Daoy (cell line): ENCODE measurements at regions not wholly inside any gene's neighbourhood (a gene's known extent, or its start where the extent isn't known, plus 50 kb on each side); places are given as distances from the start of the nearest gene placed in this dataset.

Experiments
- DNase-seq: peaks from one replicate; pipeline ENCODE4 v3.0.0-alpha.2; 2015; ENCODE audit warnings: low read depth

DNA sequence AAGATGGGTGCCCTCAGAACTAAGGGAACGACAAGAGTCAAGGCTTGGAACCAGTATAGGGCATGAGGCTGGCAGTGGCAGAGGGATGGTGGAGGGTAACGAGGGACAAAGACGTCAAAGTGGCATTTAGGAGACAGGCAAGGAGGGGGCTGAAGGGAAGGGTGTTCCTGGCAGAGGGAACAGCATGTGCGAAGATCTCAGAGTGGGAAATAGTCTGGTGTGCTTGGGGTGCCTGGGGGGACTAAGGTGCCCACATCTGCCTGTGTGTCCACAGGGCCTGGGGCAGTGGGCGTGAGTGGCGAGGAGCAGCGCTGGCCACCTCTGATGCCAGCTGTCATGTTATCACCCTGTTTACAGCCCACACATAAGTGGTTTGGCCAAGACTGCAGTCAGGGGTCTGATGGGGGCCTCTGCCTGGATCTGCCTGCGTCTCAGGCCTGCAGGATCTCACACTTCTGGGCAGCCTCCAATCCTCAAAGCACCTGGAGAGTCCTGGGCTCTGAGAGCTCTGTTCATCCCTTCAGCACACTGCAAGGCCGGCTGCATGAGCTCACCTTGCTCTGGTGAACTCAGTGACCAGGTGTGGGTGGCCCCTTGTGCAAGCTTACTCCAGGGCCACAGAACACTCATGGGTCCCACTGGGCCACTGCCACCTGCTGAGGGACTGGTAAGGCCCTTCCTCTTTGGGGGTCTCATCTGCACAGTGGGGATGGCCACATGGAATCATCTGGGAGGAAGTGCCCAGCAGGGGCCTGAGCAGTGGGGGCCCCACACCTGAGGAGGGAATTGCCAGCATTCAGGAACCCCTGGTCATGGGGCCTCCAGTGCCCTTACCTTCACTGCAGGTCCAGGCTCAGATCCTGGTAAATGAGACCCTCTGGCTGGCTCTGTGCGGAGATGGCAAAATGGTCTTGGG lies 89.7 kb upstream of the SHISAL1 start:
- DNase-seq, result no peak

DNA sequence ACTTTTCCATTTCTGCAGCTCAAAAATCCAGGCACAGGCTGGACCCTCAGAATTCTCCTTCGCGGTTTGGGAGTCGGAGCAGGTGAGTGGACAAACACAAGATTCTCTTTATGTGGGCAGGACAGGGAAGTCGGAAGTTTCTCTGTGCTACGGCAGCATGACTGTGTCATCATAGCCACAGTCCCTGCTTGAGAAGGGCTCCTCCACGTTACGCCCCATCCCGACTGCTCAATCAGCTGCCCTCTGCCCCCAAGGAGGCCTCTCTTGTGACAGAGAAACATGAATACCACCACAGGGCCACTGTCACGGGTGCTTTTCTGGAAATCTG lies 89.0 kb upstream of the SHISAL1 start:
- no peak for DNase-seq

DNA sequence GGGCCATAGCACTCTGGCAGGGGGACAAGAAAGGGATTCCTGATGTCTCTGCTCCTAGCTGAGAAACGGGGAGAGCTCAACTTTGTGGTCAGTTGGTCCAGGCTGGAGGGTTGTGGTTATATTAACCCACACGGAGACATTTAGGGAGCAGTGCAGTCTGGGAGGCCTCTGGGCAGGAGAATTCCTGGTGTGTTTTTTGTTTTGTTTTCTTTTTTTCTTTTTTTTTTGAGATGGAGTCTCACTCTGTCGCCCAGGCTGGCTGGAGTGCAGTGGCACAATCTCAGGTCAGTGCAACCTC lies 88.0 kb upstream of the SHISAL1 start:
- DNase-seq, result no peak

DNA sequence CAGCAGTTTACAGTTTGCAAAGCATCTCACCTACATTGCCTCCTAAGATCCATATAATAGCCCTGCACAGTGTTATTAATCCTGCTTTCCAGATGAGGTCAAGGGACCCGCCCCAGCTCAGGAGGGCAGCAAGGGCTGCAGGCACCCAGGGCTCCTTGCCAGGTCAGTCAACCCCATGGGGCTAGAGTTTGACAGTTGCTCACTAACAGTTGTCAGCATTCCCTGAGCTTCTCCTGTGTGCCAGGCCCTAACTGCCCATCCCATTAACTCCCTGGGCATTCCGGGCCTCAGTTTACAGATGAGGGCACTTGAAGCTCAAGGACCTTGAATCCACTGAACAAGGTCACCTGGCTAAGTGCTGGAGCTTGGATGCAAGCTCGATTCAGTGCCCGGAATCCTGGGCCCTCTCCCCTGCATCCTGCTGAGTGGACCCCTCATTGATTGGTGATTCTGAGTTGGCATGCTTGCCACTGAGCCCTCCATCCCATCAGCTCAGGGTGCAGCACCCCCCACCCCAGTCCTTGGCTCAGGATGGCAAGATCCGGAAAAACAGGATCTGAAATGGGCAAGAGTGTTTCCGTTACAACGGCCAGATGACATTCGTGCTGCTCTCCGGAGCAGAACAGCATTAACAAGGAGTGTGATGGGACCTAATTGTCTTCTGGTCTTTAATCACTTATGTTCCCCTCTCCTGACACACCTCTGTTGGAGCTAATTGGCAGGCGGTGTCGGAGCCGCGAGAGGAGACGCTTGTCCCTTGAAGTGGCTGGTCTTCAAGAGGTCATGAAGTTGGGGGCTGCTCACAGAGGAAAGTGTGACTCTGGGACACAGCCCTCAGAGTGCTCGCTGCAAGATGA lies 87.4 kb upstream of the SHISAL1 start:
- DNase-seq, result no peak

DNA sequence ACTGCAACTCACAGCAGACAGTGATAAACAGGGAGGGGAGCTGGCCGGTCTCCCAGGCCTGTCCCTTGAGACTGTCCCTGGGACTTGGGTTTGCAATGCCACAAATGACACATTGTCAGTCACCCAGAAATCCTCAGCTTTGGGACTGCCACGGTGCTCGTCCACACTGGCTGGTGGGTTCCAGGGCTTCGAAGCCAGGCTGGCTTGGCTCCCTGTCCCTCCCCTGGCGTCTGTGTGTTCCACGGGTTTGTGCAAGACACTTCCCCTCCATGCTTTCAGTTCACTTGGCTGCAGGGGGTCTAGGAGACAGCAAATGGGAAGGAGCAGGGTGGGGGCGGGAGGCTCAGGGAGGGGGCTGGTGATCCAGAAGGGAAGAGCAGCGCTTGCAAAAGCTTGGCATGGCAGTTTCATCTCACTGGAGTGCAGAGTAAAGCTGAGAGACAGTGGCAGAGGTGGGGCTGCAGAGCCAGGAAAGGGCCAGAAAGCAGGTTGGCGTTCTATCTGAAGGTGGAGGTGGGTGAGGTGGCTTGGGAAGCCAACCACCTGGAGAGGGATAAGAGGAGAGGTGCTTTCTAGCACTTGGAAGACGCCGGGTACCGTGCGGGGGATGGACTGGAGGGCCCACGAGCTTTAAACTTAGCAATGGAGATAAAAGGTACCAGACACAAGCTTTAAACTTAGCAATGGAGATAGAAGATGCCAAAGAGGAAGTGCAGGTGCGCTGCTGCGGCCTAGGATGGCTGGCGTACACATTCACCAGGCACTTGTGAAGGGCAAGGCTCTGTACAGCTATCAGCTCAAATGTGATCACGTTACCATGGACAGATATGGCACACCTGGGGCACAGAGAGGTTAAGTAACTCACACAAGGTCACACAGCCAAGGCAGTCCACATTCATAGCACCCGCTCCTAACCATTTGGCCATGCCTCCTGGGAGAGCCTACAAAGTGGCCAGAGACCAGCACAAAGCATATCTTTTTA lies 86.4 kb upstream of the SHISAL1 start:
- no peak for DNase-seq

DNA sequence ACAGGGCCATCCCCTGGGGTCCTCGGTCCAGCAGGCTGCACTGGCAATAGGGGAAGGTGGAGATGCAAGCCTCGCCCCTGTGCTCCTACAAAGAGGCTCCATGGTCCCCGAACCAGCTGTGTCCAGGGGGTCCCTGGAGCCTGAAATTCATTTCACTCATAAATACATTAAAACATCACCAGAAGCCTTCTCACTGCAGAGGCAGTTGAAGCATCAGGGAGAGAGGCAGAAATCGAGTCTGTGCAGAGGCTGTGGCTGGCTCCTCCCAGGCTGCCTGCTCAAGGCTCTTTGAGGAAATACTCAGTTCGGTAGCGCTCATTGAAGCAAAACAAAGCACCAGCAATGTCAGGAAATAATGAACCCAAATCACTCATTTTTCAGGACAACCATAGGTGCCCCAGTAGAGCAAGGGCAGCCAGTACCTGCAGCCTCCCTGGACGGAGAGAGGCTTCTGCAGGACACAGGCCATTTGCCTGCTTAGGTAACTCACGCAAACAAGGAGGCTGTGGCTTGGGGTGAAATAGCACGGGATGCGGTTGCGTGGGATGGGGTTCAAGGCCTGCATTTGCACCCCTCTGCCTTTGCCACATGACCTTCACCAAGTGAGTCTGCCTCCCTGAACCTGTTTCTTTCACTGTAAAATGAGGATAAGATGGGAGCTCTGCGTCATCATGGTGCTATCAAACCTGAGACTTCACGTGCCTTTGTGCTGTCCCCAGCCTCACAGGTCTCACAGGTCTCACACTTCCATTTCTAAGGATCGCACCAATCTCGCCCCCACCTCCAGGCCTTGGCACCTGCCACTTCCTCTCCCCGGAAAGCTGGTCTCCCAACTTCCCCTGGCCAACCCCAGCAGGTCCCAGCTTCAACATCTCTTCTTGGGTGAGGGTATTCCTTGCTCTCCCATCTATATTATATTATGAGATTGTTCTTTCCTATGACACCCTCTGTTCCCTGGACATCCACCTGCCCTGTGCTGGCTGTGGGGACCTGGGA lies 84.3 kb upstream of the SHISAL1 start:
- no peak for DNase-seq

DNA sequence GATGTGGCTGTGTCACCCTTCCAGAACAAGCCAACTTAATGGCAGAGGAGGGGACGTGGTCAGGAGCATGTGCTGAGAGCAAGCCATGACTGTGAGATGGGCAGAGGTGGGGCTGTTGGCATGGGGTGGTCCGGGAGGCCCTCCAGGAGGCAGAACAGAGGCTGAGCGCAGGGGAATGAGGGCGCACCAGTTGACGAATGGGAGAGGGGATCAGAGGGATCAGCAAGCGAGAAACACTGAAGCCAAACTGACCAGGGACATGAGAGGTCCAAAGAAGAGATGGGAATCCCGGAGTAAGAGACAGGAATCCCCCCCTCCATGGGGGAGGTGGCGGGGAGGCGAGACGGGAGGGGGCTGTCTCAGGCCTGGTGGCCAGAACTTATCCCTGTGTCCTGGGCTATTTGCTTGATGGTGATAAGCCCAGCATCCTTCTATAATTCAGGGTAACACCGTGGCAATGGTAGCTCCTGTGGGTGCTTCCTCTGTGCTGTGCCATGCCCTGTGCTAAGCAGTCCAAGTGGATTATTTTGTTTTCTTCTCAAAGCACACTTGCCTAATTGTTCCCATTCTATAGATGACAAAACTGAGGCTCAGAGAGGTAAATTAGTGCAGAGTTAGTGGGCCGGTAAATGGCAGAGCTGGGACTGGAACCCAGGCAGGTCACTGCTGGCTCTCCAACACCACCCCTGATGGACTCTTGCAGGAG lies 83.4 kb upstream of the SHISAL1 start:
- DNase-seq, result no peak

DNA sequence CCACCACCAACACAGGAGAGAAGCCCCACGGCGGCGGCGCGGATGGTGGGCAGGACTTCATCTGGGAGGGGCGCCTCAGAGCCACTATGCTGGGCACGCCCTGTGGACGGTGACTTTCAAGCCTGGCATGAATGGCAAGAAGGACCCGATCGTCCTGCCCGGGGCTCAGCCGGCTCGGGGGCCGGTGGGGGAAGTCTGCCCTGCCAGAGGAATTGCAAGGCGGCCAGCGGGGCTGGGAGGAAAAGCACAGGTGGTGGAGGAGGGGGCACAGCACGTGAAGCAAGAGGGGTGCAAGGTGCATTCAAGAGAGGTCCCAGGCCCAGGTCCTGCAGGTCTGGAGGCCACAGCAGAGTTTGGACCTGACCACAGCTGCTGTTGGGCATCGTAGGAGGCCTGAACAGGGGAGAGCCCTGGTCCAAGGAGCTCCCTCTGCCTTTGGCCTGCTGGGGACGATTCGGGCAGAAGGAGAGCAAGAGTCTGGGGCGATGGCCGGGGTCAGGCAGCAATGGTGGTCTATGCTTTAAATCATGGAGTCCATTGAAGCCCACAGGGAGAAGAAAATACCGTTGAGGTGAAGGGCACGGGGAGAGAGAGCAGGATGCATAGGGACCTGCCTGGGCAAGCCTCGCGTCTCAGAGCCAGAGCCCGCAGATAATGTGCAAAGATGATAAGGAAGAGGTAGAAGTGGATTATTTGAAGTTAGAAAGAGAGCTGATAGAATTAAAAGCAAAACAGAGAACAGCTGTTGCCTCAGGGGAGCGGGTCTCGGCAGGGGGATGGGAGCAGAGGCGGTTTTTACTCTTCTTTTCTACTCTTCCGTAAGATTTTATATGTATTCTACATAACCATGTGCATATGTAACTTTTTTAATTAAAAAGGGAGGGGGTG lies 82.6 kb upstream of the SHISAL1 start:
- no peak for DNase-seq

DNA sequence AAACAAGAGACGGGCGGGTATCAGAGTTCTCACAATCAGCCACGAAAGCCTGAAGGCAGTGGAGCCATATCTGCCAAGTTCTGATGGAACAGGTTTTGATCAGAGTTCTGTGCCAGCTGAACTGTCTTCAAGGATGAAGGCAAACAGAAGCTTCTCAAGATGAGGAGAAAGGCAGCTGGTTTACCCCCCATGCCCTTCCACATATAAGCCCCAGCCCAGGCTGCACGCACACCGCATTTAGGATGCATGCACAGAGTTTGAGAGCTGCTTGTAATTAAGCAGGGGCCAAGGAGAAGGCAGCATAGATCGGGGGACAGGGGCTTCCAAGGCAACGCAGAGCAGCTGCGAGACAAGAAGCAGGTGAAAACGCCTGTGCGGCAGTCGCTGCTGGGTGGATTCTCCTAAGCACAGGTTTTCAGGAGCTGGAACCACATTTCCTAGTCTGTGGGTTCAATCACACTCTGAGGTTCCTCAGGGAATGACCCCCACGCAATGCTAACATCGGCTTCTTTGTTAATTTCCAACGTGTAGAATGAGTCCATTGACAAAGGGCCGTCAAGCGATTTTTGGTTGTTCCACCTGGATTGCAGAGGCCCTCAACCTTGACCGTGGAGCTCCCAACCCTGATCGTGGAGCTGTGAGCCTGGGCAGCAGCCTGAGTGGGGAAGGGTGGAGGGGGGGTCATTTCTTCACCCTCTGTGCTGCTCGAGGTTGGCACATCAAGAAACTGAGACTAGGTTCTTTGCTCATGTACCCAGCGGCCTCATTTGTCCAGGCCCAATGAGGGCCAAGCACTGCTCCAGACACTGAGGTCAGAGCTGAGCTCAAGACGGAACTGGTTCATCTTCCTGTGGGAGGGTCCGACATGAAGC lies 81.7 kb upstream of the SHISAL1 start:
- no peak for DNase-seq

DNA sequence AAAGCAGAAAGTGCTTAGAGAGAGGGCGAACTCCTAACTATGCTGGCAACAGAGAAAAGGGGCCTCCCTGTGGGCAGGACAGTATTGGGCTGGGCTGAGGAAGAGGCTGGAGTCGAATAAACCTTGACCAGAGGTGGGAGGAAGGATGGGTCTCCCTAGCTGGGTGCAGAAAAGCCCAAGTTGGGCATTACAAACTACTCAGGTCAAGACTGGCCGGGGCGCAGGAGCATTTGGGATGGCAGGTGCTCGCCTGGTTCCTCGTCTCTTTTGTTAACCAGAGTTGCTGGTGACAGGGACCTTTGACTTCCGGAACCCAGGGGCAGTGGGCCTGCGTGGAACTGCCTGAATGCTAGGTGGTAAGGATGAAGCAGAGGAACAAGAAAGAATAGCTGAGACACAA lies 80.3 kb upstream of the SHISAL1 start:
- DNase-seq, result no peak

DNA sequence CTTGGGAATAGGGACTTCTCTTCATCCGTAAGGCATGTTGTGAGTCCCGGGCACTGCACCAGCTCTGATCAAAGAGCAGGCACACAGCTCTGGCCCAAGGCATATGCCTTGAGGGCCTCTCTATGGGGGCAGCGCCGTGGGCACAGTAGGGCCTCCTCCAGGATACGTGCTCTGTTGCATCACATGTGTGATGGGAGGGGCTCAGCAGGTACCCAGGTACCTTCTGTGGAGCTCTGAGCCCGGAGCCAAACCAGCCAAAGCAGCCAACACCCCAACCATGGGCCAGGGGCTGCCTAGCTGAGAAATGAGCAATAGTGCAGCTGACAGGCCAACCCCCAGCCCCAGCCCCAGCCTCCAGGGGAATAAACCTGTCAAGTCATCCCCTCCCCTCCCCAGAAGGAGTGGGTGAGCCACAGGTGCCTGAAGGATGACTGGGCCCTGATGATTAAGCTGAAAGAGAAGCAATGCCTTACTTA lies 79.7 kb upstream of the SHISAL1 start:
- no peak for DNase-seq

DNA sequence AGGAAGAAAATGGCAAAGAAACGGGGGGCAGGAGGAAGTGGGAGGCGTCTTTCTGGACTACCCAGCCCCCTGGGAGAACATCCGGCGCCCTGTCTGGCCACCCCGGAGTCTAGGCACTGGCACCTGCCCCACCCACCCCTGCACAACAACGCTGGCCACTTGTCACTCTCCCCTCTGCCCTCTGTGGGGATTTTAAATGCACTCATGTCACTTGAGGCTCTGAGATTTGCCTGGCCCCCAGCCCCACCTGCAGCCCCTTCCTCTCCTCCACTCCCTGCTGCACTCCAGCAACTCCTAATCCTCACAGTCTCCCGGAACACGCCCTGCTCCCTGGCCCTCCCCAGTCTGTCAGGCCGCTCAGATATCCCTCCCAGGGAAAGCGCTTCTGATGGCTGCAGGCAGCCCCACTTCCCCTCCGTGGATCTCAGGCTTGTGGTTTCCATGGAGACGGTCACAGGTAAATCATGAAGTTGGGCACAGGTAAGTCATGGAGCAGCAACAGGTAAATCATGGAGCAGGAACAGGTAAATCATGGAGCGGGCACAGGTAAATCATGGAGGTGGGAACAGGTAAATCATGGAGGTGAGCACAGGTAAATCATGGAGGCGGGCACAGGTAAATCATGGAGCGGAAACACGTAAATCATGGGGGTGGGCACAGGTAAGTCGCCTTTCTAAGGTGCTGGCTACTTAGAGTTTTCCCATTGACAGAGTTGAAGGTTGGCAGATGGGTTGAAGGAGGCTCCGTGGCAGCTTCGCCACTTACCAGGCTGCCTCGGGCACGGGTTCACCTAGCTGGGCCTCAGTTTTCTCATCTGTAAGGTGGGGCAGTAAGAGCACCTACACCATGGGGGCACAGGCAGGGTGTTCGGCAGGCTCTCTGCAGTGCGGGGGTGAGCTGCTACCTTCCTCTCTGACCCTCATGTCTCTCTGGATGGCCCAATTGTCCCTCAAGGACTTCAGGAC lies 79.0 kb upstream of the SHISAL1 start:
- DNase-seq, result no peak

DNA sequence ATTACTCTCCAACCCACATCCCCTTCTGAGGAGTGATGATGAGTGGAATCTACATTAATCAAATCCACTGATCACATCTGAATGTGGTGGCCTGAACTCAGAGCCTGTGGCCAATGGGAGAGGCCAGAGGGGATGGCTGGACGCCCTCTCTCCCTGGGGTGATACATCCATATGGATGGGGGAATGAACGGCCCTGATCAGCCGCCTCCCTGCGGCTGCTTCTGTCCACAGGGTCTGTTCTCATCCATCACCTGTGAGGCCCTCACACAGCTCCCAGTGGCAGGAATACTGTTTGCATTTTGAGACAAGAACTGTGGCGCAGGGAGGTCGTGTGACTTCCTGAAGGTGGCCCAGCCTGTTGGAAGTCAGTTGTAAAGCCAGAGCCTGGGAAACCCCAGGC lies 78.3 kb upstream of the SHISAL1 start:
- no peak for DNase-seq

DNA sequence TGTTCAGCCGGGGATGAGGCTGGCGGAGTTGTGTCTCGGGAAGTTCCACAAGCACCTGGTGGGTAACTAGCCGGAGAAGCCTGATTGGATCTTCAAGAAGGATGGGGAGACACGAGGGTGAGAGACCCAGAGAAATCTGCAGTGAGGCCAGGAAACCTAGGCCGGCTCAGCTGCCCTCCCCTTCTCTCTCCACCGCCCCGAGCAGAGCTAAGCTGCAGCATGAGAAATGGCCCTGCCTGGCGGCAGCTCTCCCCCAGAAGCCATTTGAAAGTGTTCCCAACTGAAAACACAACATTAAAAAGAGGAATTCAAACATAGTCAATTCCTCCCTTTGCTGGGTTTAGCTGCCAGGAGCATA lies 77.8 kb upstream of the SHISAL1 start:
- no peak for DNase-seq

DNA sequence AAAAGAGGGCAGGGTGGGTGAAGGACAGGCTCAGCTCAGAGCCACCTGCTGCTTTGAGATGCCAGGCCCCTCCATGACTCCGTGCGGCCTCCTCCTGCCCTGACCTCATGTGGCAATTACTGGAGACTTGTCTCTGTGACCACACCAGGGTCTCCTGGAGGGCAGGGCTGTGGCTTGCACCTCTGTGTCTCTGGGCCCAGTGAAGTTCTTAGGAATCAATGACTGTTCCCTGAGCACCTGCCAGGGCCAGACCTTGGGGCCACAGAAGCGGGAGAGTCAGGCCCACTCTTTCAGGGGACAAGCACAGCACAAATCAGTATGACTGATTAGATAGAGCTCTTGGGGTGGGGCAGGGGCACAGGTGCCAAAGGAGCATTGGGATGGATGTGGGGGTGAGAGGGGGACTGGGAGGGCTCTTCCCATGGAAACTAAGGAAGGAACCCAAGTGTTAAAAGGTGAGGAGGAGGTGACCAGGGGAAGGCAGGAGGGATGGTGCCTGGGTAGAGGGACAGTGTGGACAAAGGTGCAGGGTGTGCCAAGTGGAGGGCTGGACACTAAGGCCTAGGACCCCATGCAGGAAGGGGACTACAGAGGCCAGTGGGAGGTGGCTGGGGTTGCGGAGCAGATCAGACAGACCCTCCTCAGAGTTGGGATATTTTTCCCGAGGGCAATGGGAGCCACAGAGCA lies 77.3 kb upstream of the SHISAL1 start:
- no peak for DNase-seq

DNA sequence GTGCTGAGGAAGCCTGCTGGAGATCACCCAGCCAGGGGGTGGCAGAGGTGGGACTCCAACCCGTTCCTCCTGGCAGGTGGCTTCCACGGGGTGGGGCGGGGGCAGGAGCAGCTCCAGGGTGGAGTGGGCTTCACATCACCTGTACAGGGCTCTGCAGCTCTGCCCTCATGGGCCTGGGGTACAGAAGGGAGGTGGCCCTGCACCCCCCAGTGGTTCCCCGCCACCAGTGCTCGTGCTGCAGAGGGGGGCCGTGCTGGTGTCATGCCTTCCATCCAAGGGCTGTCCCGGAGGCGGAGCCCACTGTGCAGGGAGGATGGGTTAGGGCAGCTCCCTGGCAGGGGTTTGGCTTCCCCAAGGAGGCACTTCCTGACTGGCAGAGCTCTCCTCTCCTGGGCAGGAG lies 76.4 kb upstream of the SHISAL1 start:
- DNase-seq, result no peak
